Activated T-helper 1 cell treated with anti-CD3 and anti-CD28 coated beads, Interleukin-12 subunit alpha, Interleukin-12 subunit beta, Interleukin-2, Interleukin-4 antibody, amounts not matched to agents 30 ng/mL and 10 ng/mL and 1 ng/mL, durations not matched to agents 14 hours and 24 hours and 36 hours (primary cell): ENCODE measurements at regions not wholly inside any gene's neighbourhood (a gene's known extent, or its start where the extent isn't known, plus 50 kb on each side); places are given as distances from the start of the nearest gene placed in this dataset.

ENCODE experiments used
- DNase-seq: peaks from one replicate; pipeline ENCODE4 v3.0.0; 2021; ENCODE audit warnings: low spot score
- H3K27ac Mint-ChIP-seq: one replicate; pipeline ENCODE4 v1.8.0; 2021; ENCODE audit warnings: mild to moderate bottlenecking, mixed read lengths
- H3K27me3 Mint-ChIP-seq: one replicate; pipeline ENCODE4 v1.8.0; 2022; ENCODE audit warnings: mild to moderate bottlenecking, moderate library complexity, mixed read lengths; ENCODE audit not compliant: insufficient read depth
- H3K36me3 Mint-ChIP-seq: one replicate; pipeline ENCODE4 v1.8.0; 2021; ENCODE audit warnings: low read depth, mixed read lengths
- H3K4me1 Mint-ChIP-seq: one replicate; pipeline ENCODE4 v1.8.0; 2021; ENCODE audit warnings: low read depth, mixed read lengths
- H3K4me3 Mint-ChIP-seq: one replicate; pipeline ENCODE4 v1.8.0; 2021; ENCODE audit warnings: mild to moderate bottlenecking, moderate library complexity, mixed read lengths
- H3K9me3 Mint-ChIP-seq: one replicate; pipeline ENCODE4 v1.8.0; 2021; ENCODE audit warnings: mixed read lengths
- intact Hi-C: fragments of 100-400 bp; cut with micrococcal nuclease; formaldehyde crosslinking; loops from one replicate; pipeline ENCODE4 v1.15.1; 2024

DNA sequence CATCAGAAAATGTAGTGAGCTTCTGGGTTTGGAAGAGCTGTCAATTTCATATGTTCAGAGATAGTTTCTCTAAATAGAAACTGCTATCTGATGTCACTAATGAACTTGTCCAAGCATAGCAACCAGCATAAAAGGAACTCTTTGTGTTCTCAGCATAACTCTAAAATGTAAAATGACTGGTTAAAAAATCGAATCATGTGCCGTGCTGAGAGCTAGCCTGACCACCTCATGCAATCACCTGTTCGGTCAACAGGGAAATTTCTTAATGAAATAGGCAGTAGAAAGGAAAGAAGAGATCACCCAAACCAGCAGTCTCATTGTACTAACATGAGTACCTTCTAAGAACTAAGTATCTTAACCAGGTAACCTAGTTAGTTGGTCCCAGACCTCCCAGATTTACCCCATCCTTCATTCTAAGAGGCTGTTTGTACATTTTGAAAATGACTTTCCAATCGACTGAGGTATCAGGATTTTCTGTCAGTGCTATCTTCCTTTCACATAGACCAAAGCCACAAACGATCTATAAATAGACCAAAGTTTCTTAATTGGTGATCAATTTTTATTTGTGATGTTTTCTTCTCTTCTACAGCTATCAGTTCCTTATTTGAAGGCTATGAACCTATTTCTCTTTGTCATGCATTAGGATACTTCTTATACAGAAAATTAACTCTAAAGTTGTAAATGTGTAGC lies 147.3 kb downstream of the TLR5 start:
- no peaks in the 10 kb centered on the region for H3K27me3 Mint-ChIP-seq
- intact Hi-C loops = no loop called here
- no peaks in the 10 kb centered on the region for H3K36me3 Mint-ChIP-seq
- no peak for DNase-seq
- H3K9me3 Mint-ChIP-seq = no peaks in the 10 kb centered on the region
- H3K4me3 Mint-ChIP-seq = no peak overlapping the region
- H3K27ac Mint-ChIP-seq = no peak overlapping the region
- no peaks in the 10 kb centered on the region for H3K4me1 Mint-ChIP-seq

DNA sequence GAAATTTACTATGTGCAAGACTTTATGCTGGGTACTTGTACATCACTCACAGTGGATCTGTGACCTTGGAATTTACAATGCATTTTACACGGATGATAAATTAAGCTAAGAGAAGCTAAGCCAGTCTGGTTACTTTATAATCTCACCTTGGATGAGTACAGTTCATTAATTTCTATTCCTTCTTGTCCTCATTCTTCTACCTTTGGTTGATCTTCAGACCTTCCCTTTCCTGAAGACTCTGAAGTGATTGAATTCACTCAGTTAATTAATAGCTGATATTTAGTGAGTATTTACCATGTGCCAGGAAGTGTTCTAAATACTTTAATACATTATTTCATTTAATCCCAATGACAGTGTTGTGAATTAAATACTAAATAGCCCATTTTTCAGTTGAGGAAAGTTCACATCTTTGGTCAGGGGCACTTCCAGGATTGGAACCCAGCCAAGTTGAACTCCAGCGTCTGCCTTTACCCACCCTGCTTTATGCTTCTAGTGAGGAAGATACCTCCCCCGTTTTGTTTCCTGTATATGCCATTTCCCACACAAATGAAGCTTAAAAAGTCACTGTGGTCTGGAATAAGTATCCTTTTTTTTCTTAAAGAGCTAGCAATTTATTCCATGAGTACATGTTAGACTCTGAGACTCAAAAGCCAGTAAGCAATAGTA lies 146.6 kb downstream of the TLR5 start:
- H3K4me3 Mint-ChIP-seq = no peak overlapping the region
- no peaks in the 10 kb centered on the region for H3K4me1 Mint-ChIP-seq
- no peak for DNase-seq
- intact Hi-C loops = no loop called here
- H3K36me3 Mint-ChIP-seq = no peaks in the 10 kb centered on the region
- no peaks in the 10 kb centered on the region for H3K9me3 Mint-ChIP-seq
- H3K27me3 Mint-ChIP-seq = no peaks in the 10 kb centered on the region
- no peak overlapping the region for H3K27ac Mint-ChIP-seq

DNA sequence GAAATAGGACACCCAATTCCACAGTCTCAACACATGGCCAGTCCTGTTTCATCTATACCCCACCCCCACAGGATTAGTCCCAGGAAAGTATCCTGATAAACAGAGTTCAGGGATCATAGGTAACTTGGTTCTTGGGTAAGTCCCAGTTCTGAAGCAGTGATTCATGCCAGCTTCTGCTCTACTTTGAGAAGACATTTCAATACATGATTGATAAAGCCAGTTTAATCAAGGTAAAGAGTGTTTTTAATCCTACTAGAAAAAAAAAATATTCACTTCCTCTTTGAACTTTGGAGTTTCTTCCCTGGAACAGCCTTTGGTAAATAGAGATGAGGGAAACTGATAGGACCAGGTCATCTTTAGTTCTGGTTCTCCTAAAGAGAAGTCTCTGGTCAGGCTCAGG lies 142.4 kb downstream of the TLR5 start:
- Mint-ChIP-seq H3K9me3 (no peaks in the 10 kb centered on the region), H3K36me3 (no peaks in the 10 kb centered on the region), H3K27ac (no peak overlapping the region), H3K4me1 (no peaks in the 10 kb centered on the region), H3K4me3 (no peak overlapping the region), H3K27me3 (no peaks in the 10 kb centered on the region)
- DNase-seq = no peak
- intact Hi-C loops = no loop called here

DNA sequence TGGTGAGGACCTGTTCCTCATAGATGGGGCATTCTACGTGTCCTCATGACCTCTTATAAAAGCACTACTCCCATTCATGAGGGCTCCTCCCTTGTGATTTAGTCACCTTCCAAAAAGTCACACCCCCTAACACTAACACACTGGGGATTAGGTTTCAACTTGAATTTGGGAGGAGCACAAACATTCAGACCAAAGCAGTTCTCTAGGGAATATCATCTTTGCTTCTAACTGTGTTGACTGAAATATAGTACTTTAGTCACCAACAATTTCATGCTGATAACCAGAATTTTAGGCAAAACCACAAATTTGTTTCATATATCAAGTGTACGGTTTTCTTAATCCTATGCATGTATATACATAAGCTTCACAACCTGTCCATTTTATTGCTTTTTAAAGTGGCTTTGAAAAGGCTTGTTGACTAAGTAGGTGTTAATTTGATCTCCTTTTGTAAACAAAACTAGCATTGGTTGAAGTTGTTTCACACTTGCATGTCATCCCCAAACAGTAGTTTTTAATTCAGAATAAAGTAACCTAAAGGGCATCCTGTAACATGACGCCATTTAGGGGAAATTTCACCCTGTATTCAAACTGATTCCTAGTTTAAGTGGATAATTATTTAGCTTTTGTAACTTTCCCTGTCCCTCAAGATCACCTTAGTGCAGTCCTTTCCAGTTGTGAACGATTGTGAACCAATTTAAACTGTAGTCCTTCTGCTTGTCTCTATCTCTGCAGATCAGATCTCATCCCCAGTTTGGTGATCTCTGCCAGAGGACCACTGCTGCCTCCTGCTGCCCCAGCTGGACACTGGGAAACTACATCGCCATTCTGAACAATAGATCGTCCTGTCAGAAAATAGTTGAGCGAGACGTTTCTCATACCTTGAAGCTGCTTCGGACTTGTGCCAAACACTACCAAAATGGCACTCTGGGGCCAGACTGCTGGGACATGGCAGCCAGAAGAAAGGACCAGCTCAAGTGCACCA lies 141.1 kb downstream of the TLR5 start:
- no peaks in the 10 kb centered on the region for H3K27me3 Mint-ChIP-seq
- no peak overlapping the region for H3K4me3 Mint-ChIP-seq
- H3K27ac Mint-ChIP-seq = no peak overlapping the region
- H3K36me3 Mint-ChIP-seq = no peaks in the 10 kb centered on the region
- no peak for DNase-seq
- H3K4me1 Mint-ChIP-seq = no peaks in the 10 kb centered on the region
- H3K9me3 Mint-ChIP-seq = no peaks in the 10 kb centered on the region
- intact Hi-C loops = no loop called here

DNA sequence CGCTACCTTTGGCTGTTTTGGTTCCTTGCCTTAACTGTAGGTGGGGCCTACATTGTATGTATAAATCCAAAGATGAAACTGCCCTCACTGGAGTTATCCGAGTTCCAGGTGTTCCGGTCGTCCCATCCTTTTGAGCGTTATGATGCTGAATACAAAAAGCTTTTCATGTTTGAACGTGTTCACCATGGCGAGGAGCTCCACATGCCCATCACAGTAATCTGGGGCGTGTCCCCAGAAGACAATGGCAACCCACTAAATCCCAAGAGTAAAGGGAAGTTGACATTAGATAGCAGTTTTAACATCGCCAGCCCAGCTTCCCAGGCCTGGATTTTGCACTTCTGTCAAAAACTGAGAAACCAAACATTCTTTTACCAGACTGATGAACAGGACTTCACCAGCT lies 139.5 kb downstream of the TLR5 start:
- DNase-seq = no peak
- Mint-ChIP-seq H3K9me3 (no peaks in the 10 kb centered on the region), H3K27ac (no peak overlapping the region), H3K4me3 (no peak overlapping the region), H3K27me3 (no peaks in the 10 kb centered on the region), H3K36me3 (no peaks in the 10 kb centered on the region), H3K4me1 (no peaks in the 10 kb centered on the region)
- intact Hi-C loops = no loop called here

DNA sequence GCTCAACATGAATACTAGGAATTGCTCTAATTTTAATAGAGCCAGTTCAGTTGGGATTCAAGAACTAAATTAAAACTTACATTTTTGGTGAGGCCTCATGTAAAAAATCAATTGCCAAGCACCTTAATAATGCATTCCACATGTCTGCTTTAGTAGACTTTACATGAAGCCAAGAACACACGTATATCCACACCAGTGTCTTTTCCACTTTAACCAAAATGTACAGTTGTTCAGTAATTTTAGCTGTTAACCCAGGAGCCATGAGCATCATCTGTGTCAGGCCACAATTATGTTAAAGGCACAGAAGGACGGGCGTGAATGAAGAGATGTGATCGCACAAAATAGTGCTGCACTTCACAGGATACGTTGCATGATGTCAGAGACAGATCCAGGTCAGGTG lies 136.7 kb downstream of the TLR5 start:
- no peak for DNase-seq
- Mint-ChIP-seq H3K4me3 (no peak overlapping the region), H3K27me3 (peaks cover 7% of the 10 kb centered on the region), H3K27ac (no peak overlapping the region), H3K4me1 (no peaks in the 10 kb centered on the region), H3K36me3 (no peaks in the 10 kb centered on the region), H3K9me3 (no peaks in the 10 kb centered on the region)
- intact Hi-C loops = no loop called here

DNA sequence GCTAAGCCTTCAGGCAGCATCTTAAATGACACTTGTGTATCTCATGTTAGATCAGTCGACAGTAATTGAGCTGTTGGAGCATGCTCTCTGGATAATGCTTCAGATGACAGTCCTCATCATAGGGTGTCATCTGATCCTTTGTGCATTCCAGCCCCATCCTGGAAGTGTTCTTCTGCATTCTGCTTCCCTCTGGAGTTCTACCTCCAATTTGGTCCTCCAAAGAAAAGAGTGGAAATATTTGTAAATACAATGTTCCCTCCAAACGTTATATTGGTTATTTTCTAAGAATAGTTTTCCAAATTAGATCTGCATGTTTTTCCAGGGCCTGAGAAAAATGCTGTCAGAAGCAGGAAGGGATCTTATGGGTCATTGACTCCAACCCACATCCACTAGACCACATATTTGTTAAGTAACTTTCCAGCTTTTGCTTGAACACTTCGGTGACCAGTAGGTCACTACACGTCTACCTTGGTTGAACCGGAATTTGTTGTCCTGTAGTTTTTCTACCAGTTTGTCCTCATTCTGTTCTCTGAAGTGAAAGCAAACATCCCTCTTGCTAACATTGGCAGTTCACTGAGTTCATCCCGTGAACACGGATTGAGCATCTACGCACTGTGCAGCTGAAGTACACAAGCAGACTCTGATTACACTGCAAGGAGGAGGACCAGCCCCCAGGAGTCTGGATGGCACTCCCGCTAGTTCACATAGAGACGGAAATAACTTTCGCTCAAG lies 136.0 kb downstream of the TLR5 start:
- H3K9me3 Mint-ChIP-seq = no peaks in the 10 kb centered on the region
- intact Hi-C loops = no loop called here
- no peaks in the 10 kb centered on the region for H3K36me3 Mint-ChIP-seq
- no peaks in the 10 kb centered on the region for H3K4me1 Mint-ChIP-seq
- H3K27ac Mint-ChIP-seq = no peak overlapping the region
- DNase-seq = no peak
- H3K27me3 Mint-ChIP-seq = peaks cover 10% of the 10 kb centered on the region
- no peak overlapping the region for H3K4me3 Mint-ChIP-seq

DNA sequence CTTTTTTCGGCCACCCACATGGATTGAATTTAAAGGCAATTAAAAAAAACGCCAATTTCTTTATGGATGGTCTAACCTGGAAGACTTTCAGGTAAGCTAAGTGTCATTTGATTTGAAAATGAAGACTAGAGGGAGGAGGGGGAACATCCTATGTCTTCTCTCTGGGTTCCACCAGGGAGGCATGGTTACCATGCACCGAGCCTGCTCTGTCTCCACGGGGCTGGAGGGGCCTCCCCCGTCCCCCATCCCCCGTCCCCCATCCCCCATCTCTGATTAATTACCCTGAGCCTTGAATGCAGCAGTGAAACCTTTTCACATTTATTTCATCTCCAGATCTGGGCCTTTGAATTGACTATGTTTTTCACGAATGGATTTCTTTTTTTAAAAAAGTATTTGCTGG lies 135.1 kb downstream of the TLR5 start:
- no peak overlapping the region for H3K27ac Mint-ChIP-seq
- no peaks in the 10 kb centered on the region for H3K36me3 Mint-ChIP-seq
- H3K27me3 Mint-ChIP-seq = peaks cover 11% of the 10 kb centered on the region
- intact Hi-C loops = no loop called here
- no peaks in the 10 kb centered on the region for H3K4me1 Mint-ChIP-seq
- no peaks in the 10 kb centered on the region for H3K9me3 Mint-ChIP-seq
- no peak for DNase-seq
- no peak overlapping the region for H3K4me3 Mint-ChIP-seq

DNA sequence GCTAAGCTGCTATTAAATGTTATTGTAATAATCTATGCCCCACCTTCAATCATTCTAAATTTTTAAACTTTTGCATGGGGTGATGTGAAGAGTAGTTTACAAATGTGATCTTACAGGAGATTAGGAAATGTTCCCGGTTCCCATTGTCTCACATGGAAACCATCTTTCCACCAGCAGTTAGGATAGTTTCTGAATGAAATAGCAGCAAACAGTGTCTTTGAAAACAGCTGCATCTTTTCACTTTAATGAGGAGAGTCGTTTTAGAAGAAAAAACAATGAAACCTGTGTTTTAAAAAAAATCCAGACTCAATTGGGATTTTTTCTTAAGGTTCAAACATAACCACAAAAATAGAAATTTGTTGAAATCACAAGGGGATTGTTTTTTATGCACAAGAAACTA lies 134.2 kb downstream of the TLR5 start:
- no peaks in the 10 kb centered on the region for H3K9me3 Mint-ChIP-seq
- no peak overlapping the region for H3K4me3 Mint-ChIP-seq
- no peaks in the 10 kb centered on the region for H3K36me3 Mint-ChIP-seq
- intact Hi-C loops = no loop called here
- no peaks in the 10 kb centered on the region for H3K4me1 Mint-ChIP-seq
- no peak for DNase-seq
- peaks cover 17% of the 10 kb centered on the region for H3K27me3 Mint-ChIP-seq
- H3K27ac Mint-ChIP-seq = no peak overlapping the region

DNA sequence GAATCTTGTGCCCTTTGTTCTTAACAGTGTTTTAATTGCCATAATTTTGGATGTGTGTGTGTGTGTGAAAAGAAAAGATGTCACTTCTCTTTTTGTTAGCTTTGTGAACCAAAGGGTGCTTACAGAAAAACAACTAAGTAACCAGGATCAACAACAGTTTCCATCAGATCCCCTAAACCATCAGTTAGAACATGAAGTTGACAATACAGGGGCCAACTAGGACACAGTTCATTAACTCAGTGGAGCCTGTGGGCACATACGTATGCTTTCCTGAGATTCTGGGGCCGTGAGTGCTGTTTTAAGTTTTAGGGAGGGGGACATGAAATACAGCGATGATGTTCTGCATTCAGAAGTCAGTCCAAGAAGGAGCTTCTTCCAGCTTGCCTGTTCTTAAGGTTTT lies 133.6 kb downstream of the TLR5 start:
- intact Hi-C loops = no loop called here
- no peak overlapping the region for H3K4me3 Mint-ChIP-seq
- H3K27ac Mint-ChIP-seq = no peak overlapping the region
- no peaks in the 10 kb centered on the region for H3K9me3 Mint-ChIP-seq
- DNase-seq = no peak
- H3K4me1 Mint-ChIP-seq = no peaks in the 10 kb centered on the region
- H3K36me3 Mint-ChIP-seq = no peaks in the 10 kb centered on the region
- H3K27me3 Mint-ChIP-seq = peaks cover 17% of the 10 kb centered on the region

DNA sequence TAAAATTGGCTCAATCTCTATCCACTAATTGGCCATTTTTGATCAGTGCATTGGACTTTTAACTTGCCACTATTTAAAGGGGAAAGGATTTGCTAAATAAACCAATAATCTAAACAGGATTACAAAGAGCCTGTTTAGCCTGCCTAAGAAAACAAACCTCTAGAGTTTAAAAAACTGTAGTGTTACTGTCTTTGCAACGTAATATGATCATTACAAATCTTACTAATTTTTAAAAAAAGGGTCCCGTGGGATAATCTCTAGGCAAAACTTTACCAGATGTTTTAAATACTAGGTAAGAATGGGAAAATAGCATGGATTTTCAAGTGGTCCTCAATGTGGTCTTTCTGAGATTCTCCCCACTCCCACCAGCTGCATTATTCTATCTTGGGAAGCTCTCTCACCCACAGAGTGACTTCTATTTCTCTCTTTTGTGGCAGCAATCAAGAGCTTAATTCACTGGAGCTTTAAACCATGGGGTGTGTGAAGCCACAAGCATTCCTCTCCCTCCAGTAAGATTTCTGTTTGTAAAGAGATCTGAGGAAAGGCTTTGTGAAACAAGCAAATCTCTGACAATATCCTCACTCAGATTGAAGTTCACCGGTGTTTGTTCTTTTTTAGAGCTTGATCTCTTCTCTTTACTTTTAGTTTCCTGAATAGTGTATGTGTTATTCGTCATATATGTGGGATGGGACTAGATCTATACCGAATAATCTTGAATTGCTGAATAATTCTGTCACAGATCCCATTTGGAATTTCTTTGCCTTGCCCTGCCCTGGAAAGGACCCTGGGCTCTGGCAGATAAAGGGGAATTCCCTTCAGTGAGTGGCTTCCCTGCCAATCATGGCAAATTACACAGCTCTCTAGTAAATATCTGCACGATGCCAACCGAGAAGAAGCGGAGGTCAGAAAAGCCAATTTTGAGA lies 132.2 kb downstream of the TLR5 start:
- Mint-ChIP-seq H3K36me3 (no peaks in the 10 kb centered on the region), H3K27me3 (peaks cover 17% of the 10 kb centered on the region), H3K27ac (no peak overlapping the region), H3K4me1 (no peaks in the 10 kb centered on the region), H3K4me3 (no peak overlapping the region), H3K9me3 (no peaks in the 10 kb centered on the region)
- intact Hi-C loops = no loop called here
- DNase-seq = no peak

DNA sequence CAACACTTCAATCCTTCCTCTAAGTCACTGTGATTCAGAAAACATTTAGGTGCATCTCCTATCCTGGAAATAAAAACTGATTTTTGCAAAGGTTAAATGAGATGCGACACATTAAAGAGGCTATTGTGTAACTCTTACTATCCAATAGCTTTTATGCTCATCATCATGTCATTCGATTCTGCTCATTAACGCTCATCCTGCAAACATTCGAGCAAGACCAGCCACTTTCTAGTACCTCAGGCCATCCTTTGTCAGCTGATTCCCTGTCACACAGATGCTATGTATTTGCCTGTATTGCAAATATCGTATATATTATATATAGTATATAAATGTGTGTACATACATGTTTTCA lies 131.6 kb downstream of the TLR5 start:
- Mint-ChIP-seq H3K4me1 (no peaks in the 10 kb centered on the region), H3K9me3 (no peaks in the 10 kb centered on the region)
- intact Hi-C loops = no loop called here

More for the DNA sequence above, 131.6 kb downstream of the TLR5 start:
- no peak overlapping the region for H3K4me3 Mint-ChIP-seq
- peaks cover 17% of the 10 kb centered on the region for H3K27me3 Mint-ChIP-seq
- no peaks in the 10 kb centered on the region for H3K36me3 Mint-ChIP-seq
- no peak for DNase-seq
- H3K27ac Mint-ChIP-seq = no peak overlapping the region
